IMR-90 (cell line): ENCODE measurements at regions not wholly inside any gene's neighbourhood (a gene's known extent, or its start where the extent isn't known, plus 50 kb on each side); places are given as distances from the start of the nearest gene placed in this dataset.

Experiments used
- ATAC-seq: fragments of 200-7000 bp; cut with Tn5 transposase; 2 replicates; pipeline ENCODE4 v1.9.1; 2020; ENCODE audit warnings: low read depth, mild to moderate bottlenecking, moderate library complexity
- BruUV-seq: library from RNA; stranded (reverse); fragments of 400-500 nt; replicated peaks from 2 replicates; lab custom pipeline; 2021; lab: Mats Ljungman, UMichigan
- CTCF ChIA-PET: fragments of 300-600 bp; formaldehyde crosslinking; extraction: SDS; loops from one replicate; lab custom pipeline; 2021; ENCODE audit warnings: antibody characterized with exemption; lab: Yijun Ruan, JAX
- POLR2A ChIA-PET: fragments of 300-600 bp; sonication (Branson Sonifier 250); formaldehyde crosslinking; loops from one replicate; lab custom pipeline; 2022; ENCODE audit warnings: antibody characterized with exemption; ENCODE audit not compliant: unreplicated experiment; lab: Charles Lee
- DNase-seq: peaks from one replicate; pipeline ENCODE4 v3.0.0; 2013
- H2AFZ ChIP-seq: replicated peaks from 2 replicates; pipeline ENCODE3; 2013; ENCODE audit warnings: low read length, mild to moderate bottlenecking; ENCODE audit not compliant: poor library complexity
- H2AK5ac ChIP-seq: 2 replicates; pipeline ENCODE4 v1.6.1; 2013; ENCODE audit warnings: low read depth, low read length, inconsistent platforms
- H2AK9ac ChIP-seq: replicated peaks from 2 replicates; pipeline ENCODE3; 2013; ENCODE audit warnings: mild to moderate bottlenecking, low read depth, low read length, moderate library complexity; ENCODE audit not compliant: poor library complexity
- H2BK120ac ChIP-seq: 2 replicates; pipeline ENCODE4 v1.6.1; 2013; ENCODE audit warnings: low read depth, low read length, inconsistent platforms
- H2BK15ac ChIP-seq: 3 replicates; pipeline ENCODE4 v1.6.1; 2013; ENCODE audit warnings: low read depth, low read length, inconsistent platforms
- H2BK20ac ChIP-seq: 2 replicates; pipeline ENCODE4 v1.6.1; 2013; ENCODE audit warnings: low read depth, mild to moderate bottlenecking, inconsistent platforms, low read length, moderate library complexity
- H2BK5ac ChIP-seq: 2 replicates; pipeline ENCODE4 v1.6.1; 2013; ENCODE audit warnings: mild to moderate bottlenecking, low read depth, low read length, inconsistent platforms; ENCODE audit not compliant: poor library complexity, severe bottlenecking
- H3K14ac ChIP-seq: replicated peaks from 2 replicates; pipeline ENCODE4 v1.6.1; 2013; ENCODE audit warnings: low read depth, low read length, inconsistent platforms
- H3K18ac ChIP-seq: 2 replicates; pipeline ENCODE4 v1.6.1; 2013; ENCODE audit warnings: low read depth, low read length, control low read depth
- H3K23ac ChIP-seq: 2 replicates; pipeline ENCODE4 v1.6.1; 2013; ENCODE audit warnings: low read depth, low read length, inconsistent platforms
- H3K27ac ChIP-seq: 2 replicates; pipeline ENCODE4 v1.5.1; 2013; ENCODE audit warnings: mild to moderate bottlenecking, control low read depth, low read length; ENCODE audit not compliant: insufficient read depth
- H3K27me3 ChIP-seq: 2 replicates; pipeline ENCODE4 v1.6.1; 2013; ENCODE audit warnings: low read length; ENCODE audit not compliant: control insufficient read depth, insufficient read depth
- H3K36me3 ChIP-seq: 2 replicates; pipeline ENCODE4 v1.6.1; 2013; ENCODE audit warnings: low read length, mixed read lengths; ENCODE audit not compliant: control insufficient read depth, insufficient read depth
- H3K4ac ChIP-seq: 2 replicates; pipeline ENCODE4 v1.6.1; 2013; ENCODE audit warnings: low read depth, low read length, inconsistent platforms
- H3K4me1 ChIP-seq: 2 replicates; pipeline ENCODE4 v1.6.1; 2013; ENCODE audit warnings: low read length, mixed read lengths; ENCODE audit not compliant: control insufficient read depth, insufficient read depth
- H3K4me2 ChIP-seq: 2 replicates; pipeline ENCODE4 v1.6.1; 2013; ENCODE audit warnings: low read depth, mild to moderate bottlenecking, control low read depth, low read length, moderate library complexity
- H3K4me3 ChIP-seq: 2 replicates; pipeline ENCODE4 v1.5.1; 2013; ENCODE audit warnings: low read depth, mild to moderate bottlenecking, control low read depth, low read length, moderate library complexity; ENCODE audit not compliant: insufficient read depth
- H3K56ac ChIP-seq: 2 replicates; pipeline ENCODE4 v1.6.1; 2013; ENCODE audit warnings: low read length, inconsistent platforms; ENCODE audit not compliant: insufficient read depth; ENCODE audit errors: extremely low read depth
- H3K79me1 ChIP-seq, 2 experiments: 2 replicates each; pipeline ENCODE4 v1.6.1; 2013; ENCODE audit warnings: low read length in 2 of 2, inconsistent platforms in 1 of 2, low read depth in 1 of 2
- H3K9ac ChIP-seq: 2 replicates; pipeline ENCODE4 v1.6.1; 2013; ENCODE audit warnings: low read depth, low read length, control low read depth
- H3K9me1 ChIP-seq: 2 replicates; pipeline ENCODE4 v1.6.1; 2013; ENCODE audit warnings: low read length, inconsistent platforms; ENCODE audit not compliant: insufficient read depth
- H3K9me3 ChIP-seq: 2 replicates; pipeline ENCODE4 v1.6.1; 2013; ENCODE audit warnings: low read length; ENCODE audit not compliant: control insufficient read depth, insufficient read depth
- H4K20me1 ChIP-seq: 2 replicates; pipeline ENCODE4 v1.6.1; 2013; ENCODE audit warnings: low read length, inconsistent platforms; ENCODE audit not compliant: insufficient read depth
- H4K5ac ChIP-seq: 2 replicates; pipeline ENCODE4 v1.6.1; 2013; ENCODE audit warnings: mild to moderate bottlenecking, low read depth, low read length, control low read depth
- H4K8ac ChIP-seq, 2 experiments: 2 replicates each; pipeline ENCODE4 v1.6.1; 2013; ENCODE audit warnings: low read depth in 2 of 2, low read length in 2 of 2, control low read depth in 1 of 2, inconsistent platforms in 1 of 2
- H4K91ac ChIP-seq: 2 replicates; pipeline ENCODE4 v1.6.1; 2013; ENCODE audit warnings: low read depth, low read length, inconsistent platforms; ENCODE audit not compliant: insufficient read depth
- BHLHE40 ChIP-seq: fragments of 150-350 bp; IDR thresholded peaks from 2 replicates; pipeline ENCODE4 v1.6.1; 2016; ENCODE audit warnings: mild to moderate bottlenecking, low read depth, low read length
- CHD1 ChIP-seq: IDR thresholded peaks from 2 replicates; pipeline ENCODE4 v1.6.1; 2012; ENCODE audit warnings: low read depth, low read length, improper control_type of control experiment
- WGBS, 2 experiments: methylation state at CpG; one replicate each; pipeline versions ENCODE4 v1.1.5 to v1.1.7; 2013; ENCODE audit warnings: missing lambda C conversion rate in 2 of 2; ENCODE audit not compliant: insufficient read length in 1 of 2; ENCODE audit errors: extremely low coverage in 2 of 2; 5-methylcytosine and 5-hydroxymethylcytosine counted together
- dilution Hi-C: fragments of 300-500 bp; cut with HindIII; formaldehyde crosslinking; loops from one replicate; pipeline ENCODE4 v1.14.3; 2018; ENCODE audit warnings: low sequenced_read_pairs; ENCODE audit not compliant: unreplicated experiment
- in situ Hi-C: fragments of 300-500 bp; cut with MboI; formaldehyde crosslinking; loops from 3 replicates; pipeline ENCODE4 v1.14.3; 2019; ENCODE audit warnings: low sequenced_read_pairs, inconsistent platforms, mixed read lengths
- intact Hi-C: fragments of 100-400 bp; cut with micrococcal nuclease; formaldehyde crosslinking; loops from 2 replicates; pipeline ENCODE4 v1.10.0; 2022

DNA sequence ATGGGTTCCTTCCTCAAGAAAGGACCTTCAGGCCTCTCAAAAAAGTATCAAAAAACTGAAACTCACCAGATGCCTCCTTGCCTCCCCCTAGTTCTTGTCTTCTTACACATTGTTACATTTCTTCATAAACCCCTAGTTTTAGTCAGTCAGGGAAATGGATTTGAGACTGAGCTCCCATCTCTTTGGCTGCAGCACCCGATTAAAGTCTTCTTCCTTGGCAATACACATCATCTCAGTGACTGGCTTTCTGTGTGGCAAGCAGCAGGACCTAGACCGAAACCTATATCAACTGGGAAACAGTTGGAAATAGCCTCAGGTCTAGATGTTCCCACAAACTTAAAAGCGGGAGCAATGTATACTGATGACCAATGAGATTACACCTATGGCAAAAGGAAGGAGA lies 512.2 kb upstream of the PKDCC start:
- Histone ChIP-seq H3K4me3 (no peak overlapping the region), H3K27ac (no peak overlapping the region), H2AK9ac (no peak overlapping the region), H3K36me3 (no peaks in the 10 kb centered on the region), H4K5ac (no peak overlapping the region), H3K18ac (no peak overlapping the region), H3K14ac (no peak overlapping the region), H3K4ac (no peak overlapping the region), H3K9me1 (no peaks in the 10 kb centered on the region), H3K4me1 (no peaks in the 10 kb centered on the region), H2BK15ac (no peak overlapping the region), H2BK120ac (no peak overlapping the region), H4K20me1 (no peaks in the 10 kb centered on the region), H4K91ac (no peak overlapping the region), H3K56ac (no peak overlapping the region), H2BK5ac (no peak overlapping the region), H3K27me3 (no peaks in the 10 kb centered on the region), H2AFZ (no peak overlapping the region), H3K23ac (no peak overlapping the region), H3K9ac (no peak overlapping the region), H3K9me3 (no peaks in the 10 kb centered on the region), H3K79me1 (no peaks in the 10 kb centered on the region), H2AK5ac (no peak overlapping the region), H2BK20ac (no peak overlapping the region), H3K4me2 (no peak overlapping the region), H4K8ac (no peak overlapping the region)
- ChIA-PET POLR2A (no interaction called here), CTCF (no interaction called here)
- 0% methylated on average over 1 of the region's 3 CpGs; no CpG with 5 or more reads in 1 of the 2 experiments for WGBS, 2 experiments
- no peak for DNase-seq
- dilution Hi-C loops (no loop called here), intact Hi-C loops (no loop called here), in situ Hi-C loops (no loop called here)
- no peak for TF ChIP-seq BHLHE40
- TF ChIP-seq CHD1 = no peak
- ATAC-seq = no peak
- no TSS peak for BruUV-seq
